ENCODE measurements at regions not wholly inside any gene's neighbourhood (a gene's known extent, or its start where the extent isn't known, plus 50 kb on each side); places are given as distances from the start of the nearest gene placed in this dataset.

DNA sequence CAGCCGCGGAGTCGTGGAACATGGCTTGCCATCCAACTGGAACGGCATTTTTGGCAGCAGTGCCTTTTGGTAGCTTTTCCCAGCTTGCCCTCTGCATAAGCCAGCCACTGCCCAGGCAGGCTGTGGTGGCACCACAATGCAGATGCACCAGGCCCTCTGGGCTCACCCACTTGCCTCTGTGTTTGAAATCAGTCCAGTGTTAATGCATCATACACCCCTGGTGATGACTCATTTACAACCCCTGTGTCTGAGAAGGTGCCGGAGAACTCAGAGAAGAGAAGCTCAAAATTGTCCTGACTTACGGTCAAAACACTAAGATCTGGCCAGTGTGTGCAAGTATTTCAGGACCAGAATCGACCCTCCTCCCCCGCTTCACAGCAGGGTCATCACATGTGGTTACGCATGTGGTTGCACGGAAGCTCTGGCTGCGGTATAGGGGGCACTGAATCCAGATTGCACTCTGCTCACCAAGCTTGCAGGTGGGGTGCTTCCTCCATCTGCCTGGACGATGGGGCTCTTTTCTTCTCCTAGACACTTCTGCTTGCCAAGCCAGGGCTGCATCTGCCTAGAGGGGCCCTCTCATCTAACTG is 66.5 kb upstream of the SMIM15 start:
- TF ChIP-seq, protein P1, sequence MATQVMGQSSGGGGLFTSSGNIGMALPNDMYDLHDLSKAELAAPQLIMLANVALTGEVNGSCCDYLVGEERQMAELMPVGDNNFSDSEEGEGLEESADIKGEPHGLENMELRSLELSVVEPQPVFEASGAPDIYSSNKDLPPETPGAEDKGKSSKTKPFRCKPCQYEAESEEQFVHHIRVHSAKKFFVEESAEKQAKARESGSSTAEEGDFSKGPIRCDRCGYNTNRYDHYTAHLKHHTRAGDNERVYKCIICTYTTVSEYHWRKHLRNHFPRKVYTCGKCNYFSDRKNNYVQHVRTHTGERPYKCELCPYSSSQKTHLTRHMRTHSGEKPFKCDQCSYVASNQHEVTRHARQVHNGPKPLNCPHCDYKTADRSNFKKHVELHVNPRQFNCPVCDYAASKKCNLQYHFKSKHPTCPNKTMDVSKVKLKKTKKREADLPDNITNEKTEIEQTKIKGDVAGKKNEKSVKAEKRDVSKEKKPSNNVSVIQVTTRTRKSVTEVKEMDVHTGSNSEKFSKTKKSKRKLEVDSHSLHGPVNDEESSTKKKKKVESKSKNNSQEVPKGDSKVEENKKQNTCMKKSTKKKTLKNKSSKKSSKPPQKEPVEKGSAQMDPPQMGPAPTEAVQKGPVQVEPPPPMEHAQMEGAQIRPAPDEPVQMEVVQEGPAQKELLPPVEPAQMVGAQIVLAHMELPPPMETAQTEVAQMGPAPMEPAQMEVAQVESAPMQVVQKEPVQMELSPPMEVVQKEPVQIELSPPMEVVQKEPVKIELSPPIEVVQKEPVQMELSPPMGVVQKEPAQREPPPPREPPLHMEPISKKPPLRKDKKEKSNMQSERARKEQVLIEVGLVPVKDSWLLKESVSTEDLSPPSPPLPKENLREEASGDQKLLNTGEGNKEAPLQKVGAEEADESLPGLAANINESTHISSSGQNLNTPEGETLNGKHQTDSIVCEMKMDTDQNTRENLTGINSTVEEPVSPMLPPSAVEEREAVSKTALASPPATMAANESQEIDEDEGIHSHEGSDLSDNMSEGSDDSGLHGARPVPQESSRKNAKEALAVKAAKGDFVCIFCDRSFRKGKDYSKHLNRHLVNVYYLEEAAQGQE (IDR thresholded peaks at IDR 0.05; ENCODE audit: low read depth) = no peak
- TF ChIP-seq SP1 (IDR thresholded peaks at IDR 0.05; ENCODE audit: low read depth) = no peak
- no peak for TF ChIP-seq CTCF (IDR thresholded peaks at IDR 0.05 in 2 of 3, conservative IDR thresholded peaks at IDR 0.05 in 1 of 3; ENCODE audit: borderline replicate concordance in 1 of 3, insufficient read depth in 1 of 3, low read depth in 2 of 3, low read length in 2 of 3)
- TF ChIP-seq TCF7L2 (IDR thresholded peaks at IDR 0.05; ENCODE audit: borderline replicate concordance, extremely low read depth, insufficient read depth, insufficient read length) = no peak
- no peak for TF ChIP-seq ZNF274 (IDR thresholded peaks at IDR 0.05; ENCODE audit: low read depth, low read length)
- no peak for TF ChIP-seq EZH2 (IDR thresholded peaks at IDR 0.05)
- no peak for TF ChIP-seq POLR2AphosphoS5 (IDR thresholded peaks at IDR 0.05; ENCODE audit: low read depth, low read length)

Data from HCT116 (cell line).